HG02852 (cell line): ENCODE measurements at regions not wholly inside any gene's neighbourhood (a gene's known extent, or its start where the extent isn't known, plus 50 kb on each side); places are given as distances from the start of the nearest gene placed in this dataset.
"Not testable (repeated sequence)": the region's sequence is repeated elsewhere in the genome, so short reads cannot be mapped to it uniquely, and the experiment has no call there.

Source experiments
- ATAC-seq: cut with Tn5 transposase; IDR thresholded peaks from one replicate; pipeline ENCODE4 v1.9.1; 2021; ENCODE audit warnings: mild to moderate bottlenecking, moderate library complexity; ENCODE audit not compliant: unreplicated experiment

- peak; percentile 81 for ATAC-seq
These were observed 548.8 kb upstream of the ZNF804A start for GRCh38 chr2:184049566-184049965.

DNA sequence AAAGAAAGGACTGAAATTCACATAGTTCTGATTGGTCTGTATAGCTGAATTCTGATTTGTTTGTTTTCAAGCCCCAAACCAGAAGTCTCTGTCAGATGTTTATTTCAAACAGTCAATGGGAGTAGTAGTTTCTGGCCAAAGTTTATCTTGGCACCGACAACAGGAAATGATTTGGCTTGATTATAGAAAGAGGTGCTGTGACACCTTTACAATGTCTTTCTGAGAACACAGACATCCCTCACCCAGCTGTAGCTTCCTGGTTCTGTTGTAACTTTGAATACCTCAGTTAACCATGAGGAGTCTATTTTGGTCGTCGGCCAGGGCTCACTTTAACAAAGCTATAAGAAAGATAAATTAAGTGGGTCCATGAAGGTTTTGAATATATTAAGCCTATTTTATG is 545.0 kb upstream of the ZNF804A start:
- no peak for ATAC-seq

DNA sequence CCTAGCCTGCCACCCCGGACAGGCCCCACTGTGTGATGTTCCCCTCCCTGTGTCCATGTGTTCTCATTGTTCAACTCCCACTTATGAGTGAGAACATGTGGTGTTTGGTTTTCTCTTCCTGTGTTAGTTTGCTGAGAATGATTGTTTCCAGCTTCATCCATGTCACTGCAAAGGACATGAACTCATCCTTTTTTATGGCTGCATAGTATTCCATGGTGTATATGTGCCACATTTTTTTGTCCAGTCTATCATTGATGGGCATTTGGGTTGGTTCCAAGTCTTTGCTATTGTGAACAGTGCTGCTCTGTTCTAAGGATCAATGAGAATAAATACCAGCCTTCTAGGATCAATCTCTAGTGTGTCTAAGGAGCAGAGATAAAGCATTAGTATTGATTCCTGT is 543.9 kb upstream of the ZNF804A start:
- not testable (repeated sequence) for ATAC-seq

DNA sequence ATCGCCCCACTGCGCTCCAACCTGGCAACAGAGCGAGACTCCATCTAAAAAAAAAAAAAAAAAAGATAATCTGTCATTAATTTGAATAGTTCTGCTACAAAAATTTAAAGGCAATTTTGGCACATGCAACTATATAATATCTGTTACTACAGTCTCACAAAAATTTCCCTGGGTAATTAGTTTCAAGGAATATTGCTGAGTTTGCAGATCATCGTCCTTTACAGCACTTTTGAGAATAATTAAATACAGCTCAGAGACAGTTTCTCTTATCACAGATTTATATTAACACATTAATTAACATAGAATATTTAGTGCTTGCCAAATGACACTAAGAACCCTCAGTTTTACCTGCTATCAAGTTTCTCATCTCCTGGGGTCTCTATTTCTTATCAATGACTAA is 540.4 kb upstream of the ZNF804A start:
- ATAC-seq: no peak

- not testable (repeated sequence) for ATAC-seq
These were observed 538.1 kb upstream of the ZNF804A start for GRCh38 chr2:184060268-184060667.

- no peak for ATAC-seq
These were observed 530.8 kb upstream of the ZNF804A start for GRCh38 chr2:184067502-184067901.

GRCh38 chr2:184072470-184072869 is 525.9 kb upstream of the ZNF804A start:
- ATAC-seq: no peak

DNA sequence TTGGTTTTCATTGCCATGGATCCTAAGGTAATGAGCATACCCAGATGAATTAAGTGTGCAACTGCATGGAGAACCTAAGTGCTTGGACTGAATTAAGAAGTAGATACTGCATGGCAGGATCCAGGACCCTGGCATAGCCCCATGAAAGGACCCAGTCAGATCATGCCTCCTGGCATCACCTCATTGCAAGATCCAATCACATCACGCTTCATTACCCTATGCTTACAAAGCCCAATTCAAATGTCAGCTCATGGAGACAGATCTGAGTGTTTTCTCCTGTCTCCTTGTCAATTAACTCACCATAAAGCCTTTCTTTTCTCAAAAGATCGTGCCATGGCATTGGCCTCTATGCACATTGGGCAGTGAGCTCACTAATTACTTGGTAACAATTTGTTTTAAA is 519.8 kb upstream of the ZNF804A start:
- ATAC-seq: no peak

GRCh38 chr2:184091456-184091855 is 506.9 kb upstream of the ZNF804A start:
- ATAC-seq: no peak

- ATAC-seq: no peak
These were observed 484.5 kb upstream of the ZNF804A start for GRCh38 chr2:184113696-184114403.

DNA sequence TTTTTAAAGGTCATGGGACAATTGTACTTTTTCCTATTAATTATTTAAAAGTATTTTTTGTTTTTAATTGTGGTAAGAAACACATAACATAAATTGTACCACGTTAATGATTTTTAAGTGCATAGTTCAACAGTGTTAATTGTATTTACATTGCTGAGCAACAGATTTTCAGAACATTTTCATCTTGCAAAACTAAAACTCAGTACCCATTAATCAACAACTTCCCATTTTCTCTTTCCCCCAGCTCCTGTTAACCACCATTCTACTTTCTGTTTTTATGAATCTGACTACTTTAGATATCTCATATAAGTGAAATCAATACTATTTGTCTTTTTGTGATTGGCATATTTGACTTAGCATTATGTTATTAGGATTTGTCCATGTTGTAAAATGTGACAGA is 483.9 kb upstream of the ZNF804A start:
- ATAC-seq: no peak

GRCh38 chr2:184119989-184120800 is 478.1 kb upstream of the ZNF804A start:
- ATAC-seq: no peak

- no peak for ATAC-seq
These were observed 472.5 kb upstream of the ZNF804A start for GRCh38 chr2:184125867-184126266.

DNA sequence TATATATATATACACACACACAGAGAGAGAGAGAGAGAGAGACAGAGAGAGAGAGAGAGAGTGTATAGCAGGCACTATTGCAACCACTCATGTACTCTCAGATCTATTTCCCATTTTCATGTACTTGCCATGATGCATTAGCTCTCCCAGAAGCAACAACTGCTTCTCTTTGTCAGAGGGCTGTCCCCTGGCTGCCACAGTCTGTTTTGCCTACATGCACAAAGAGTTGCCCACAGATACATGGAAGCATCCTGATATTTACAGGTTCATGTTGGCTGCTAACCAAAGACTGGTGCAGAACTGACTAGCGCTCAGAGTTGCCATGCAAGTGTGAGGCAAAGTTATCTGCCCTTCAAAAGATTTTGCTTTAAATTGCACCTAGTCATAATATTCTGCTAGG is 469.3 kb upstream of the ZNF804A start:
- ATAC-seq: no peak

- ATAC-seq: no peak
These were observed 460.4 kb upstream of the ZNF804A start for GRCh38 chr2:184137955-184138354.

DNA sequence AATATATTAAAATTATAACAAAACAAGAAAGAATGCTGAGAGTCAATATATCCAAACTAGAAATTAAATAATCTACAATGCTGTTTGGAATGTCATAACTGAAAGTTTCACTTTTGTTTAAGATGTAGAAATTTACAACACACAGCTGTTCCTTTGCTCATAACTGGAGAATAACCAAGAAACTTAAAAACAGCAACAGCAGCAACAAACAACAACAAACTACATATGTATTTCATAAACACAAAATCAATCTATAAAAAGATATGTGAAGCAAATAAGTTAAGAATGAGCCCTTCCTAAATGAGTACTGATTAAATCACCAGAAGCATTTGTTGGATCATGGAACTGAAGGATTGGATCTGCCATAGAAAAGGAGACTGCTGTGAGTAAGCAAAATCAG is 456.5 kb upstream of the ZNF804A start:
- no peak for ATAC-seq

- ATAC-seq: no peak
These were observed 443.9 kb upstream of the ZNF804A start for GRCh38 chr2:184154438-184154837.

GRCh38 chr2:184155791-184156190 is 442.5 kb upstream of the ZNF804A start:
- ATAC-seq: no peak

- ATAC-seq: no peak
These were observed 441.2 kb upstream of the ZNF804A start for GRCh38 chr2:184157141-184157540.

- ATAC-seq: no peak
These were observed 435.9 kb upstream of the ZNF804A start for GRCh38 chr2:184162426-184162825.

DNA sequence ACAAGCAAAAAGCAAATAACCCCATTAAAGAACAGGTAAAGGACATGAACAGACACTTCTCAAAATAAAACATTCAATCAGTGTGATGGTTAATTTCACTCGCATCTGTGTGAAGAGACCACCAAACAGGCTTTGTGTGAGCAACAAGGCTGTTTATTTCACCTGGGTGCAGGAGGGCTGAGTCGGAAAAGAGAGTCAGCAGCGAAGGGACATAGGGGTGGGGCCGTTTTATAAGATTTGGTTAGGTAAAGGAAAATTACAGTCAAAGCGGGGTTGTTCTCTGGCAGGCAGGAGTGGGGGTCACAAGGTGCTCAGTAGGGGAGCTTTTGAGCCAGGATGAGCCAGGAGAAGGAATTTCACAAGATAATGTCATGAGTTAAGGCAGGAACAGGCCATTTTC is 429.5 kb upstream of the ZNF804A start:
- ATAC-seq: not testable (repeated sequence)

- ATAC-seq: no peak
These were observed 429.0 kb upstream of the ZNF804A start for GRCh38 chr2:184169366-184169765.
